ENCODE measurements at regions not wholly inside any gene's neighbourhood (a gene's known extent, or its start where the extent isn't known, plus 50 kb on each side); places are given as distances from the start of the nearest gene placed in this dataset.

GRCh38 chr16:79316004-79316458 lies 284.5 kb downstream of the MAF start:
- Histone ChIP-seq H3K4me1 (ENCODE audit: control insufficient read depth in 4 of 4, insufficient read depth in 4 of 4, low read length in 3 of 4) (no peaks in the 10 kb centered on the region), H3K9ac (ENCODE audit: low read depth in 1 of 2, low read length in 2 of 2) (no peak overlapping the region), H3K4me3 (ENCODE audit: low read depth in 1 of 3, low read length in 3 of 3) (no peak overlapping the region), H3K27me3 (ENCODE audit: control insufficient read depth in 4 of 4, insufficient read depth in 4 of 4, low read length in 3 of 4) (no peaks in the 10 kb centered on the region), H3K9me3 (ENCODE audit: control insufficient read depth in 4 of 4, low read length in 3 of 4) (no peaks in the 10 kb centered on the region), H3K27ac (ENCODE audit: low read depth in 1 of 2, low read length in 2 of 2) (no peak overlapping the region), H3K36me3 (ENCODE audit: control insufficient read depth in 4 of 4, insufficient read depth in 3 of 4, low read depth in 1 of 4, low read length in 3 of 4) (no peaks in the 10 kb centered on the region)
- DNase-seq (ENCODE audit: low spot score), result no peak
- TF ChIP-seq HNF4G (IDR thresholded peaks at IDR 0.05) (no peak), NR2F2 (IDR thresholded peaks at IDR 0.05) (no peak), GABPA (IDR thresholded peaks at IDR 0.05 in 1 of 2, conservative IDR thresholded peaks at IDR 0.05 in 1 of 2) (no peak), HNF4A (conservative IDR thresholded peaks at IDR 0.05) (no peak), CTCF (IDR thresholded peaks at IDR 0.05; ENCODE audit: low read depth, low read length, missing input control) (no peak), REST (IDR thresholded peaks at IDR 0.05) (no peak), RAD21 (IDR thresholded peaks at IDR 0.05) (no peak), YY1 (IDR thresholded peaks at IDR 0.05) (no peak), EGR1 (IDR thresholded peaks at IDR 0.05; ENCODE audit: low read depth in 2 of 2) (no peak), RXRA (IDR thresholded peaks at IDR 0.05) (no peak), SP1 (IDR thresholded peaks at IDR 0.05) (no peak), ATF3 (IDR thresholded peaks at IDR 0.05) (no peak), MAX (IDR thresholded peaks at IDR 0.05) (no peak), ZBTB33 (IDR thresholded peaks at IDR 0.05) (no peak), JUND (IDR thresholded peaks at IDR 0.05) (no peak)
- 81% methylated on average over 8 of the region's 8 CpGs for WGBS

GRCh38 chr16:79312502-79312901 lies 288.0 kb downstream of the MAF start:
- no peak overlapping the region for H3K27ac ChIP-seq (ENCODE audit: low read depth in 1 of 2, low read length in 2 of 2)
- WGBS, result 79% methylated on average over 11 of the region's 11 CpGs
- no peaks in the 10 kb centered on the region for H3K36me3 ChIP-seq (ENCODE audit: control insufficient read depth in 4 of 4, insufficient read depth in 3 of 4, low read depth in 1 of 4, low read length in 3 of 4)
- TF ChIP-seq YY1 (IDR thresholded peaks at IDR 0.05) (no peak), ATF3 (IDR thresholded peaks at IDR 0.05) (no peak), EGR1 (IDR thresholded peaks at IDR 0.05; ENCODE audit: low read depth in 2 of 2) (no peak), NR2F2 (IDR thresholded peaks at IDR 0.05) (no peak), FOXA2 (IDR thresholded peaks at IDR 0.05) (no peak), CTCF (IDR thresholded peaks at IDR 0.05; ENCODE audit: low read depth, low read length, missing input control) (no peak), HNF4G (IDR thresholded peaks at IDR 0.05) (no peak), SP1 (IDR thresholded peaks at IDR 0.05) (no peak), RXRA (IDR thresholded peaks at IDR 0.05) (no peak), GABPA (IDR thresholded peaks at IDR 0.05 in 1 of 2, conservative IDR thresholded peaks at IDR 0.05 in 1 of 2) (no peak), JUND (IDR thresholded peaks at IDR 0.05) (no peak), HNF4A (conservative IDR thresholded peaks at IDR 0.05) (no peak), REST (IDR thresholded peaks at IDR 0.05) (no peak), FOXA1 (IDR thresholded peaks at IDR 0.05) (no peak)
- H3K9ac ChIP-seq (ENCODE audit: low read depth in 1 of 2, low read length in 2 of 2), result no peak overlapping the region
- H3K27me3 ChIP-seq (ENCODE audit: control insufficient read depth in 4 of 4, insufficient read depth in 4 of 4, low read length in 3 of 4), result no peaks in the 10 kb centered on the region
- H3K4me1 ChIP-seq (ENCODE audit: control insufficient read depth in 4 of 4, insufficient read depth in 4 of 4, low read length in 3 of 4), result no peaks in the 10 kb centered on the region
- no peak overlapping the region for H3K4me3 ChIP-seq (ENCODE audit: low read depth in 1 of 3, low read length in 3 of 3)
- no peak for DNase-seq (ENCODE audit: low spot score)
- H3K9me3 ChIP-seq (ENCODE audit: control insufficient read depth in 4 of 4, low read length in 3 of 4), result no peaks in the 10 kb centered on the region
